ENCODE measurements at regions not wholly inside any gene's neighbourhood (a gene's known extent, or its start where the extent isn't known, plus 50 kb on each side); places are given as distances from the start of the nearest gene placed in this dataset.

DNA sequence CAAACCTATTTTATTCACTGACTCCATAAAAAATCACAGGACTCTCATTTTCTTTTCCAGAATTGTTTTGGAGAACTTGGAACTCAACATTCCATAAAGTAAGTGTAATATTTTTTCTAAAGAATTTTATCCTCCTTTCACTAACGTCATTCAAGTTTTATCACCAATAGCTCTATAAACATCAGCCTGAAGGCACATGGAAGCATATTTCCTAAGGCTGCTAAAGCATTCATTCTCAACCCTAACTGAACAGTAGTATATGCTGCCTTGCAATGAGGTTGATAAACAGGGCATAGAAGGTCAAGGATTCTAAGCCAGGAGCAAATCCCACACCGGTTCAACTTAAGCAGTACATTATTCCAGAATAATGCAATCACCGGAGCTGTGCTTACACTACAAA is 273.9 kb downstream of the RAB38 start:
- no peaks in the 10 kb centered on the region for H3K36me3 ChIP-seq
- H3K4me3 ChIP-seq: no peak overlapping the region
- WGBS, 3 donors: 2 to 6% (median 6%) methylated on average over 3 of the region's 3 CpGs
- no peaks in the 10 kb centered on the region for H3K27me3 ChIP-seq
- no peak overlapping the region for H3K27ac ChIP-seq
- H3K4me1 ChIP-seq (ENCODE audit: insufficient read depth): no peaks in the 10 kb centered on the region
- H3K9me3 ChIP-seq: no peaks in the 10 kb centered on the region
- intact Hi-C loops (cut with DNase I): no loop called here
- TF ChIP-seq EP300 (IDR thresholded peaks at IDR 0.05): no peak
- no peak for TF ChIP-seq POLR2A (IDR thresholded peaks at IDR 0.05)
- TF ChIP-seq, protein P1, sequence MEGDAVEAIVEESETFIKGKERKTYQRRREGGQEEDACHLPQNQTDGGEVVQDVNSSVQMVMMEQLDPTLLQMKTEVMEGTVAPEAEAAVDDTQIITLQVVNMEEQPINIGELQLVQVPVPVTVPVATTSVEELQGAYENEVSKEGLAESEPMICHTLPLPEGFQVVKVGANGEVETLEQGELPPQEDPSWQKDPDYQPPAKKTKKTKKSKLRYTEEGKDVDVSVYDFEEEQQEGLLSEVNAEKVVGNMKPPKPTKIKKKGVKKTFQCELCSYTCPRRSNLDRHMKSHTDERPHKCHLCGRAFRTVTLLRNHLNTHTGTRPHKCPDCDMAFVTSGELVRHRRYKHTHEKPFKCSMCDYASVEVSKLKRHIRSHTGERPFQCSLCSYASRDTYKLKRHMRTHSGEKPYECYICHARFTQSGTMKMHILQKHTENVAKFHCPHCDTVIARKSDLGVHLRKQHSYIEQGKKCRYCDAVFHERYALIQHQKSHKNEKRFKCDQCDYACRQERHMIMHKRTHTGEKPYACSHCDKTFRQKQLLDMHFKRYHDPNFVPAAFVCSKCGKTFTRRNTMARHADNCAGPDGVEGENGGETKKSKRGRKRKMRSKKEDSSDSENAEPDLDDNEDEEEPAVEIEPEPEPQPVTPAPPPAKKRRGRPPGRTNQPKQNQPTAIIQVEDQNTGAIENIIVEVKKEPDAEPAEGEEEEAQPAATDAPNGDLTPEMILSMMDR (IDR thresholded peaks at IDR 0.05): no peak
- no peak for DNase-seq

DNA sequence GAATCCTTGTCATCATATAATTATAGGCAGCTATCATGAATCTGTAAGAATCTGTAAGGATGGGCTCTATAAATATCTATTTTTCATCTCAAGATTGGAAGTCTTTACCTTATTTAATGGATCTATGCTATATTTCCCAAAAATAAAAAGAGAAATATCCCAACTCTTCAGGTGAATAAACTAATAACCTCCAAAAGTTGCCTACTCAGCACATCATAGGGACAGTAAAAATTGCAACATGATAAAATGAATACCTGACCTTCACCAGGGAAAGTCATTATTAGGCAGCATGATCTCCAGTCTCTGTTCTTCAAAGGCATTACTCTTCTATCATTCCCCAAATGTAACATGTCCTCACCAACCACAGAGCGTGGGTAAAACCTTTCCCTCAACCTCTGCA is 277.3 kb downstream of the RAB38 start:
- no peak overlapping the region for H3K4me3 ChIP-seq
- DNase-seq: no peak
- TF ChIP-seq POLR2A (IDR thresholded peaks at IDR 0.05) (no peak), EP300 (IDR thresholded peaks at IDR 0.05) (no peak)
- TF ChIP-seq, protein P1 (IDR thresholded peaks at IDR 0.05): no peak
- H3K27ac ChIP-seq: no peak overlapping the region
- intact Hi-C loops (cut with DNase I): no loop called here
- 89 to 92% (median 92%) methylated on average over 1 of the region's 1 CpG for WGBS, 3 donors
- H3K27me3 ChIP-seq: no peaks in the 10 kb centered on the region
- no peaks in the 10 kb centered on the region for H3K36me3 ChIP-seq
- no peaks in the 10 kb centered on the region for H3K9me3 ChIP-seq
- H3K4me1 ChIP-seq (ENCODE audit: insufficient read depth): no peaks in the 10 kb centered on the region

DNA sequence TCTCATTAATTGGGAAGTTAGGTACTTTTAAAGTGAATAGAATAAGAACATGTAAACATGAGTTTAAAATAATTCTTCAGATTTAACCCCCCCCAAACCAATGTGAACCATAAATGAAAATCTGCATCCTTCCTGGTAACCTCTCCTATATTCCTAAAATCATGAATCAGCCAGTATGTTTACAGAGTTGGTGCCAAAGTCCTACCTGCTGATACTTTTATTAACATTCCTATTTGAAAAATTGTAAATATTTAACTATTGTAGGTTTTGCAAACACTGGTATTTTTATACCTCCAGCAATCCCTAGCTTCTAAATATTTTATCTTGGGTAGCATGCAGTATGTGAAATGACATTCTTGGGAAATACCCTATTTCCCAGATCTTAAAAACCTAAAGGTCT is 278.2 kb downstream of the RAB38 start:
- Histone ChIP-seq H3K9me3 (no peaks in the 10 kb centered on the region), H3K4me3 (no peak overlapping the region), H3K36me3 (no peaks in the 10 kb centered on the region), H3K27me3 (no peaks in the 10 kb centered on the region), H3K27ac (no peak overlapping the region), H3K4me1 (ENCODE audit: insufficient read depth) (no peaks in the 10 kb centered on the region)
- no peak for DNase-seq
- intact Hi-C loops (cut with DNase I): no loop called here
- no peak for TF ChIP-seq POLR2A (IDR thresholded peaks at IDR 0.05)
- TF ChIP-seq, protein P1 (IDR thresholded peaks at IDR 0.05): no peak
- TF ChIP-seq EP300 (IDR thresholded peaks at IDR 0.05): no peak

DNA sequence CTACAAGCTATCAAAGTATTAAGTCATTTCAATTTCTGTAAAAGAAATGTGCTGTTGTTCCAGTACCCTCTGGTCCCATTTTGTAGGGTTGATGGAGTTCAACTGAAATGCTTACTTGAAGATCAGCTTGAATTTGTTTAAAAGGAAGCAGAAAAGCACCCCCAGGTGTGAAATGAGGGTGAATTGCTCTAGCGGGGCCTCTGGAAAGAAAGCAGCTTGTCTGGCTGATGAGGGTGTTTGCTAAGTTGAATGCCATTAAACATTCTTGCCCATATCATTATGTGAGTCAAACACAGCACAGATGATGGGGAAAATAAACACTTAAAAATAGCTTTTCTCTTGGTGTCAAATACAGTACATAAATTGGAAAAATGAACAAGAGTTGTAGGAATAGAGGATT is 280.3 kb downstream of the RAB38 start:
- 60 to 65% (median 62%) methylated on average over 1 of the region's 1 CpG for WGBS, 3 donors
- intact Hi-C loops (cut with DNase I): no loop called here
- Histone ChIP-seq H3K36me3 (no peaks in the 10 kb centered on the region), H3K9me3 (no peaks in the 10 kb centered on the region), H3K27me3 (no peaks in the 10 kb centered on the region), H3K4me1 (ENCODE audit: insufficient read depth) (no peaks in the 10 kb centered on the region), H3K27ac (no peak overlapping the region), H3K4me3 (no peak overlapping the region)
- TF ChIP-seq, protein P1 (IDR thresholded peaks at IDR 0.05): no peak
- TF ChIP-seq EP300 (IDR thresholded peaks at IDR 0.05) (no peak), POLR2A (IDR thresholded peaks at IDR 0.05) (no peak)
- no peak for DNase-seq

DNA sequence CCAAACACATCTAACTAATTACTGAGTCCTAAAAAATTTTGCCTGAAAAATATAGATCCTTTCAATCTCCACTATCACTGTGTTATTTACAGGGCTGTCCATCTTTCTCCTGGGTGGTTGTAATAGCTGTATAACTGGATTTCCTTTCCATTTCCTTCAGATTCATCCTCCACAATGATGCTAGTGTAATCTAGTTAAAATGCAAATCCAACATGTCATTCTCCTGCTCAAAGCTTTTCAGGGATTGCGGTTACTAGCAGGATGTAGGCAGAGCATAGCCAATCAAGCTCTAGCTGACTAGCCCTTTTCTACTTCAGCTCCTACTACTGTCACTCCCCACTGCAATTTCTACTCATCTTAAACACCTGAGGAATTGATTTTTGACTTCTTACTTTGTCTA is 283.0 kb downstream of the RAB38 start:
- intact Hi-C loops (cut with DNase I): no loop called here
- Histone ChIP-seq H3K36me3 (no peaks in the 10 kb centered on the region), H3K4me1 (ENCODE audit: insufficient read depth) (peaks cover 1% of the 10 kb centered on the region), H3K9me3 (no peaks in the 10 kb centered on the region), H3K27ac (no peak overlapping the region), H3K27me3 (no peaks in the 10 kb centered on the region), H3K4me3 (no peak overlapping the region)
- 92 to 96% (median 93%) methylated on average over 1 of the region's 1 CpG for WGBS, 3 donors
- no peak for DNase-seq
- TF ChIP-seq, protein P1 (IDR thresholded peaks at IDR 0.05): no peak
- TF ChIP-seq EP300 (IDR thresholded peaks at IDR 0.05) (no peak), POLR2A (IDR thresholded peaks at IDR 0.05) (no peak)

All from ovary (tissue), 7 donors.